A549 (cell line): ENCODE measurements at regions not wholly inside any gene's neighbourhood (a gene's known extent, or its start where the extent isn't known, plus 50 kb on each side); places are given as distances from the start of the nearest gene placed in this dataset.

Source experiments
- ATAC-seq, 2 experiments: fragments of 200-7000 bp in 1 of 2; fragments of >200 bp in 1 of 2; cut with Nextera tagmentation in 1 of 2; cut with Tn5 transposase in 1 of 2; 3 replicates each; pipeline versions ENCODE4 v1.8.0 to v1.9.1; 2018 to 2020; ENCODE audit warnings: mild to moderate bottlenecking in 1 of 2, moderate library complexity in 1 of 2
- CTCF ChIA-PET: fragments of 300-600 bp; sonication (Branson Sonifier 250); formaldehyde crosslinking; extraction: SDS; loops from one replicate; lab custom pipeline; 2021; ENCODE audit warnings: antibody characterized with exemption, inconsistent platforms; lab: Yijun Ruan, JAX
- POLR2A ChIA-PET: fragments of 350-600 bp; formaldehyde crosslinking; extraction: SDS; loops from one replicate; lab custom pipeline; 2021; ENCODE audit warnings: antibody characterized with exemption, inconsistent platforms; lab: Yijun Ruan, JAX
- DNase-seq, 2 experiments: peaks; one replicate each; pipeline versions ENCODE4 v3.0.0 to v3.0.0-alpha.2; 2011 to 2016; ENCODE audit warnings: low read depth in 1 of 2, low spot score in 1 of 2
- FAIRE-seq: peaks from 2 replicates; lab custom pipeline; 2011; peaks lifted over from hg19 to GRCh38; lab: Jason Lieb, UNC
- H3K27ac ChIP-seq, 2 experiments: fragments of >200 bp; sonication (Bioruptor Twin); formaldehyde crosslinking; 3 replicates each; pipeline ENCODE4 v1.5.1; 2016 to 2017
- H3K4me1 ChIP-seq: fragments of >200 bp; sonication (Bioruptor Twin); formaldehyde crosslinking; 3 replicates; pipeline ENCODE4 v1.6.1; 2016
- H3K4me2 ChIP-seq: fragments of >200 bp; sonication (Bioruptor Twin); formaldehyde crosslinking; 3 replicates; pipeline ENCODE4 v1.6.1; 2016
- H3K4me3 ChIP-seq: fragments of >200 bp; sonication (Bioruptor Twin); formaldehyde crosslinking; 3 replicates; pipeline ENCODE4 v1.5.1; 2016
- H3K9me3 ChIP-seq: fragments of >200 bp; sonication (Bioruptor Twin); formaldehyde crosslinking; 3 replicates; pipeline ENCODE4 v1.6.1; 2016
- BCL3 ChIP-seq: fragments of >200 bp; sonication (Bioruptor Twin); formaldehyde crosslinking; IDR thresholded peaks from 3 replicates; pipeline ENCODE4 v1.6.1; 2016
- CBX2 ChIP-seq: fragments of 200-600 bp; sonication (generic); IDR thresholded peaks from 2 replicates; pipeline ENCODE4 v1.6.1; 2016; ENCODE audit warnings: low read depth, mild to moderate bottlenecking, borderline replicate concordance
- CTCF ChIP-seq: fragments of >200 bp; sonication (Bioruptor Twin); formaldehyde crosslinking; IDR thresholded peaks from 3 replicates; pipeline ENCODE4 v1.5.1; 2016
- EHMT2 ChIP-seq: fragments of 200-600 bp; sonication (generic); IDR thresholded peaks from 2 replicates; pipeline ENCODE4 v1.6.1; 2016; ENCODE audit warnings: antibody characterized with exemption, low read depth, mild to moderate bottlenecking, moderate library complexity
- EP300 ChIP-seq, 2 experiments: fragments of >200 bp; sonication (Bioruptor Twin); formaldehyde crosslinking; IDR thresholded peaks; 2 replicates in 1 of 2; 3 replicates in 1 of 2; pipeline ENCODE4 v1.6.1; 2016 to 2017
- FOSL2 ChIP-seq, 2 experiments: fragments of 450-650 bp in 1 of 2; fragments of >200 bp in 1 of 2; sonication (Bioruptor Twin) in 1 of 2; formaldehyde crosslinking; IDR thresholded peaks; 2 replicates each; pipeline versions ENCODE4 v1.5.0 to v1.6.1; 2016 to 2020; ENCODE audit warnings: mild to moderate bottlenecking in 1 of 2, moderate library complexity in 1 of 2
- FOXS1 ChIP-seq: fragments of 250-450 bp; sonication (Bioruptor Pico); IDR thresholded peaks from 2 replicates; pipeline ENCODE4 v1.5.0; 2020; ENCODE audit warnings: mild to moderate bottlenecking, moderate library complexity
- GATA3 ChIP-seq: IDR thresholded peaks from 2 replicates; pipeline ENCODE4 v1.6.1; 2012; ENCODE audit warnings: borderline replicate concordance
- HOXA7 ChIP-seq: fragments of 250-450 bp; sonication (Bioruptor Pico); IDR thresholded peaks from 2 replicates; pipeline ENCODE4 v1.5.0; 2020; ENCODE audit warnings: mild to moderate bottlenecking, moderate library complexity
- HOXB5 ChIP-seq: fragments of 250-450 bp; sonication (Bioruptor Pico); IDR thresholded peaks from 2 replicates; pipeline ENCODE4 v1.5.0; 2020; ENCODE audit warnings: mild to moderate bottlenecking, moderate library complexity
- JUN ChIP-seq, 2 experiments: fragments of >200 bp; sonication (Bioruptor Twin); formaldehyde crosslinking; IDR thresholded peaks; 2 replicates in 1 of 2; 3 replicates in 1 of 2; pipeline ENCODE4 v1.6.1; 2016 to 2017
- MAFK ChIP-seq: fragments of 450-650 bp; IDR thresholded peaks from 2 replicates; pipeline ENCODE4 v1.6.1; 2014; ENCODE audit not compliant: partially characterized antibody
- MAX ChIP-seq: IDR thresholded peaks from 2 replicates; pipeline ENCODE4 v1.6.1; 2012
- MYC ChIP-seq: IDR thresholded peaks from 2 replicates; pipeline ENCODE4 v1.6.1; 2012; ENCODE audit warnings: mild to moderate bottlenecking, inconsistent platforms, low read length, improper control_type of control experiment, borderline replicate concordance
- NR3C1 ChIP-seq: fragments of >200 bp; sonication (Bioruptor Twin); formaldehyde crosslinking; IDR thresholded peaks from 3 replicates; pipeline ENCODE4 v1.6.1; 2017
- PHF8 ChIP-seq: fragments of 200-600 bp; sonication (generic); IDR thresholded peaks from 2 replicates; pipeline ENCODE4 v1.6.1; 2016; ENCODE audit warnings: low read depth, mild to moderate bottlenecking, antibody characterized with exemption, moderate library complexity, borderline replicate concordance
- POLR2A ChIP-seq: IDR thresholded peaks from 2 replicates; pipeline ENCODE4 v1.6.1; 2012; ENCODE audit warnings: mild to moderate bottlenecking, low read length
- RAD21 ChIP-seq, 2 experiments: fragments of >200 bp in 1 of 2; sonication (Bioruptor Twin) in 1 of 2; formaldehyde crosslinking in 1 of 2; IDR thresholded peaks in 1 of 2; conservative IDR thresholded peaks in 1 of 2; 2 replicates in 1 of 2; 3 replicates in 1 of 2; pipeline ENCODE4 v1.6.1; 2012 to 2018; ENCODE audit warnings: inconsistent platforms in 1 of 2
- RARB ChIP-seq: fragments of 250-450 bp; sonication (Bioruptor Pico); IDR thresholded peaks from 2 replicates; pipeline ENCODE4 v1.8.0; 2021; ENCODE audit warnings: mild to moderate bottlenecking, moderate library complexity
- RCOR1 ChIP-seq: fragments of 150-350 bp; IDR thresholded peaks from 2 replicates; pipeline ENCODE4 v1.6.1; 2014; ENCODE audit warnings: antibody characterized with exemption, low read length, low read depth
- SMC3 ChIP-seq: fragments of >200 bp; sonication (Bioruptor Twin); formaldehyde crosslinking; IDR thresholded peaks from 3 replicates; pipeline ENCODE4 v1.6.1; 2018; ENCODE audit warnings: inconsistent platforms
- TP53 ChIP-seq: fragments of 250-450 bp; sonication (Bioruptor Pico); IDR thresholded peaks from 2 replicates; pipeline ENCODE4 v1.5.0; 2021; ENCODE audit warnings: mild to moderate bottlenecking, moderate library complexity
- ZFP36 ChIP-seq: fragments of 450-650 bp; IDR thresholded peaks from 2 replicates; pipeline ENCODE4 v1.6.1; 2014; ENCODE audit warnings: borderline replicate concordance; ENCODE audit not compliant: partially characterized antibody
- WGBS: methylation state at CpG from one replicate; pipeline ENCODE4 v1.1.6; 2017; ENCODE audit errors: missing lambda C conversion rate; 5-methylcytosine and 5-hydroxymethylcytosine counted together
- TF ChIP-seq, protein P1 (sequence below): fragments of 250-450 bp; sonication (Bioruptor Pico); IDR thresholded peaks from 2 replicates; pipeline ENCODE4 v1.5.0; 2021; ENCODE audit warnings: mild to moderate bottlenecking, moderate library complexity, borderline replicate concordance
- TF ChIP-seq, protein P2 (sequence below): fragments of >200 bp; sonication (Bioruptor Twin); formaldehyde crosslinking; IDR thresholded peaks from 2 replicates; pipeline ENCODE4 v1.6.1; 2016
- TF ChIP-seq, protein P3 (sequence below): fragments of 200-600 bp; sonication (generic); IDR thresholded peaks from 2 replicates; pipeline ENCODE4 v1.6.1; 2016; ENCODE audit warnings: antibody characterized with exemption, mild to moderate bottlenecking, moderate library complexity

- Histone ChIP-seq H3K27ac (peak overlapping the region; percentile 30 to 48; a peak in 5 of 6 replicates), H3K4me1 (peaks cover 19% of the 10 kb centered on the region; the same call in 2 of the 3 replicates), H3K9me3 (peaks cover 8% of the 10 kb centered on the region; the same call in 2 of the 3 replicates), H3K4me2 (peak overlapping the region; percentile 19; the same call in 2 of the 3 replicates), H3K4me3 (no peak overlapping the region)
- CTCF ChIA-PET, result interaction anchor here (0.6 to 1.3 kb wide), 5 partner anchors 25 to 92 kb away, joined by 3 to 4 read pairs (median 3); partner anchors contain the start of gene JAG1
- POLR2A ChIA-PET, result interaction anchor here (1.5 kb wide), 1 partner anchor 87 kb away, joined by 3 read pairs; the partner anchor contains the start of gene JAG1
- ATAC-seq (peak; percentile 13 to 72; a peak in 4 of 6 replicates), FAIRE-seq (peak; percentile 59), DNase-seq (no peak)
- TF ChIP-seq MAFK (peak; percentile 8), MAX (peak; percentile 31; the same call in 1 of the 2 replicates), PHF8 (no peak)
- 84% methylated on average over 8 of the region's 8 CpGs for WGBS
Measured at GRCh38 chr20:10761232-10761631, 87.4 kb upstream of the JAG1 start.

DNA sequence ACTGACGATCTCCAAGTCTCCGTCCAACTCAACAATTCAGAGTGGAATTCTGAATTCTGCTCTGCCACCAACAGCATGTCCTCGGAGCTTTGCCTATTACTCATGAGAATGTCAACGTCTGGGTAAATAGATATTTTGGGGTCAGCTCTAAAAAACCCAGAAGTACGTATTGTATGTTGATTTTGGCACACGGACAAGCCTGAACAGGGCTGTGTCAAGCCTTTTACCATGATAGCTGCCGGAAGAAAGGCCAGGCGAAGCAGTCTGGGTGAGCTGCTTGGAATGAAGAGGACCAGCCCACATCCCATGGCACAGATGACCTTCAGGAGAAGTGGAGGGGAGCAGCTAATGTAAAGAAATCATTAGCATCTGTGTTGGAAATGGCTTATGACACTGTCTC is 88.0 kb upstream of the JAG1 start:
- peak; percentile 49 for FAIRE-seq
- Histone ChIP-seq H3K9me3 (peaks cover 8% of the 10 kb centered on the region; the same call in 2 of the 3 replicates), H3K4me2 (peak overlapping the region; percentile 19), H3K4me1 (peaks cover 19% of the 10 kb centered on the region; the same call in 2 of the 3 replicates), H3K27ac (peak overlapping the region; percentile 30 to 48; a peak in 5 of 6 replicates), H3K4me3 (no peak overlapping the region)
- peak in 1 of 2 experiments; percentile 79; a peak in 4 of 6 replicates for ATAC-seq
- peak in 1 of 2 experiments; percentile 57 for DNase-seq
- no peak for TF ChIP-seq MYC
- TF ChIP-seq FOSL2 (IDR thresholded peaks at IDR 0.05), result 0 out of 2 replicates have a peak, but pooled peaks have one; percentile 9
- no peak for TF ChIP-seq FOSL2 (CRISPR knock-in tag; IDR thresholded peaks at IDR 0.05)
- TF ChIP-seq EP300 (IDR thresholded peaks at IDR 0.05), result peak; percentile 22 to 38; a peak in 1 of 5 replicates
- TF ChIP-seq, protein P1, sequence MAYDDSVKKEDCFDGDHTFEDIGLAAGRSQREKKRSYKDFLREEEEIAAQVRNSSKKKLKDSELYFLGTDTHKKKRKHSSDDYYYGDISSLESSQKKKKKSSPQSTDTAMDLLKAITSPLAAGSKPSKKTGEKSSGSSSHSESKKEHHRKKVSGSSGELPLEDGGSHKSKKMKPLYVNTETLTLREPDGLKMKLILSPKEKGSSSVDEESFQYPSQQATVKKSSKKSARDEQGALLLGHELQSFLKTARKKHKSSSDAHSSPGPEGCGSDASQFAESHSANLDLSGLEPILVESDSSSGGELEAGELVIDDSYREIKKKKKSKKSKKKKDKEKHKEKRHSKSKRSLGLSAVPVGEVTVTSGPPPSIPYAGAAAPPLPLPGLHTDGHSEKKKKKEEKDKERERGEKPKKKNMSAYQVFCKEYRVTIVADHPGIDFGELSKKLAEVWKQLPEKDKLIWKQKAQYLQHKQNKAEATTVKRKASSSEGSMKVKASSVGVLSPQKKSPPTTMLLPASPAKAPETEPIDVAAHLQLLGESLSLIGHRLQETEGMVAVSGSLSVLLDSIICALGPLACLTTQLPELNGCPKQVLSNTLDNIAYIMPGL (CRISPR knock-in tag), result no peak
- TF ChIP-seq, protein P2, sequence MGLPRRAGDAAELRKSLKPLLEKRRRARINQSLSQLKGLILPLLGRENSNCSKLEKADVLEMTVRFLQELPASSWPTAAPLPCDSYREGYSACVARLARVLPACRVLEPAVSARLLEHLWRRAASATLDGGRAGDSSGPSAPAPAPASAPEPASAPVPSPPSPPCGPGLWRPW, result no peak
- TF ChIP-seq, protein P3, sequence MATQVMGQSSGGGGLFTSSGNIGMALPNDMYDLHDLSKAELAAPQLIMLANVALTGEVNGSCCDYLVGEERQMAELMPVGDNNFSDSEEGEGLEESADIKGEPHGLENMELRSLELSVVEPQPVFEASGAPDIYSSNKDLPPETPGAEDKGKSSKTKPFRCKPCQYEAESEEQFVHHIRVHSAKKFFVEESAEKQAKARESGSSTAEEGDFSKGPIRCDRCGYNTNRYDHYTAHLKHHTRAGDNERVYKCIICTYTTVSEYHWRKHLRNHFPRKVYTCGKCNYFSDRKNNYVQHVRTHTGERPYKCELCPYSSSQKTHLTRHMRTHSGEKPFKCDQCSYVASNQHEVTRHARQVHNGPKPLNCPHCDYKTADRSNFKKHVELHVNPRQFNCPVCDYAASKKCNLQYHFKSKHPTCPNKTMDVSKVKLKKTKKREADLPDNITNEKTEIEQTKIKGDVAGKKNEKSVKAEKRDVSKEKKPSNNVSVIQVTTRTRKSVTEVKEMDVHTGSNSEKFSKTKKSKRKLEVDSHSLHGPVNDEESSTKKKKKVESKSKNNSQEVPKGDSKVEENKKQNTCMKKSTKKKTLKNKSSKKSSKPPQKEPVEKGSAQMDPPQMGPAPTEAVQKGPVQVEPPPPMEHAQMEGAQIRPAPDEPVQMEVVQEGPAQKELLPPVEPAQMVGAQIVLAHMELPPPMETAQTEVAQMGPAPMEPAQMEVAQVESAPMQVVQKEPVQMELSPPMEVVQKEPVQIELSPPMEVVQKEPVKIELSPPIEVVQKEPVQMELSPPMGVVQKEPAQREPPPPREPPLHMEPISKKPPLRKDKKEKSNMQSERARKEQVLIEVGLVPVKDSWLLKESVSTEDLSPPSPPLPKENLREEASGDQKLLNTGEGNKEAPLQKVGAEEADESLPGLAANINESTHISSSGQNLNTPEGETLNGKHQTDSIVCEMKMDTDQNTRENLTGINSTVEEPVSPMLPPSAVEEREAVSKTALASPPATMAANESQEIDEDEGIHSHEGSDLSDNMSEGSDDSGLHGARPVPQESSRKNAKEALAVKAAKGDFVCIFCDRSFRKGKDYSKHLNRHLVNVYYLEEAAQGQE, result no peak
- TF ChIP-seq GATA3, result peak; percentile 53; the same call in 1 of the 2 replicates
- no peak for TF ChIP-seq HOXB5
- TF ChIP-seq BCL3, result no peak
- no peak for TF ChIP-seq RARB (CRISPR knock-in tag)
- TF ChIP-seq TP53, result no peak
- TF ChIP-seq FOXS1 (CRISPR knock-in tag), result peak; percentile 73; the same call in 1 of the 2 replicates
- TF ChIP-seq CTCF, result no peak
- TF ChIP-seq RCOR1, result no peak
- no peak for TF ChIP-seq EHMT2
- no peak for TF ChIP-seq SMC3
- no peak for TF ChIP-seq NR3C1
- no peak for TF ChIP-seq HOXA7 (CRISPR knock-in tag)
- no peak for TF ChIP-seq POLR2A
- no peak for TF ChIP-seq CBX2
- no peak for TF ChIP-seq ZFP36
- no peak for TF ChIP-seq MAFK
- no peak for TF ChIP-seq RAD21 (conservative IDR thresholded peaks at IDR 0.05 in 1 of 2, IDR thresholded peaks at IDR 0.05 in 1 of 2)
- TF ChIP-seq JUN (IDR thresholded peaks at IDR 0.05), result no peak
- POLR2A ChIA-PET, result interaction anchor here (1.5 kb wide), 1 partner anchor 88 kb away, joined by 3 read pairs; the partner anchor contains the start of gene JAG1
- CTCF ChIA-PET, result interaction anchor here (0.6 to 1.3 kb wide), 4 partner anchors 28 to 430 kb away, joined by 3 to 4 read pairs (median 4); partner anchors contain the start of gene JAG1
- 38% methylated on average over 8 of the region's 8 CpGs for WGBS
